ENCODE measurements at regions not wholly inside any gene's neighbourhood (a gene's known extent, or its start where the extent isn't known, plus 50 kb on each side); places are given as distances from the start of the nearest gene placed in this dataset.

DNA sequence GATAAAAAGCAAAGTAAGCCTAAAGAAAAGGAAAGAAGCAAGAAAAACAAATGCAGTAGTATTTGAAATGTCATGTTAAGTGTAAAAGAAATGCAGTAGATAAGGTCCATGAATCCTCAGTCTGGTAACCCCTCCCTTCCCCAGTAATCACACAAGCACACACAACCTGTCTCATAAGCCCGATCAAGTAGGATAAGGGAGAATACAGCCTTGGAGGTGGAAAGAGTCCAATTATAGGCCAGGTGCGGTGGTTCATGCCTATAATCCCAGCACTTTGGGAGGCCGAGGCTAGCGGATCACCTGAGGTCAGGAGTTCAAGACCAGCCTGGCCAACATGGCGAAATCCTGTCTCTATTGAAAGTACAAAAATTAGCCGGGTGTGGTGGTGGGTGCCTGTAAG, 117.9 kb downstream of the GADD45G start:
- no peak overlapping the region for H4K8ac ChIP-seq (ENCODE audit: low read depth, low read length)
- H3K23ac ChIP-seq (ENCODE audit: low read length), result no peak overlapping the region
- H3K36me3 ChIP-seq (ENCODE audit: control insufficient read depth in 1 of 2, insufficient read depth in 2 of 2, low read length in 2 of 2), result no peaks in the 10 kb centered on the region
- H3K9ac ChIP-seq (ENCODE audit: low read length), result no peak overlapping the region
- H3K4me1 ChIP-seq (ENCODE audit: control insufficient read depth in 1 of 2, insufficient read depth in 2 of 2, low read length in 2 of 2), result peaks cover 9 to 12% of the 10 kb centered on the region in 2 experiments
- no peak overlapping the region for H2BK120ac ChIP-seq (ENCODE audit: insufficient read depth, low read length, poor library complexity)
- H3K79me1 ChIP-seq (ENCODE audit: low read length), result peaks cover 9% of the 10 kb centered on the region
- no peak overlapping the region for H3K14ac ChIP-seq (ENCODE audit: low read length)
- no peak overlapping the region for H2AFZ ChIP-seq (ENCODE audit: insufficient read depth, low read length, poor library complexity)
- no peak overlapping the region for H3K4ac ChIP-seq (ENCODE audit: low read depth, low read length)
- no peak overlapping the region for H3K27ac ChIP-seq (ENCODE audit: low read depth, low read length)
- H3K4me3 ChIP-seq (ENCODE audit: low read depth, low read length), result no peak overlapping the region
- no peak overlapping the region for H2BK5ac ChIP-seq (ENCODE audit: low read depth, low read length, poor library complexity)
- H3K9me3 ChIP-seq (ENCODE audit: insufficient read depth, low read depth, low read length), result peaks cover 5% of the 10 kb centered on the region
- no peak overlapping the region for H2BK12ac ChIP-seq (ENCODE audit: low read length)
- no peak overlapping the region for H4K12ac ChIP-seq (ENCODE audit: low read depth, low read length)
- no peaks in the 10 kb centered on the region for H3K79me2 ChIP-seq (ENCODE audit: control insufficient read depth, insufficient read depth, low read length, poor library complexity)
- H4K91ac ChIP-seq (ENCODE audit: low read depth, low read length), result no peak overlapping the region
- H2AK5ac ChIP-seq (ENCODE audit: low read length), result no peak overlapping the region
- no CpG with 5 or more reads among the region's 6 CpGs for WGBS (ENCODE audit: extremely low coverage, insufficient coverage, insufficient read length)
- H3K4me2 ChIP-seq (ENCODE audit: low read length), result no peak overlapping the region
- H3K27me3 ChIP-seq (ENCODE audit: insufficient read depth, low read length), result no peaks in the 10 kb centered on the region
- H3K18ac ChIP-seq (ENCODE audit: low read length), result no peak overlapping the region
- no peak for DNase-seq

DNA sequence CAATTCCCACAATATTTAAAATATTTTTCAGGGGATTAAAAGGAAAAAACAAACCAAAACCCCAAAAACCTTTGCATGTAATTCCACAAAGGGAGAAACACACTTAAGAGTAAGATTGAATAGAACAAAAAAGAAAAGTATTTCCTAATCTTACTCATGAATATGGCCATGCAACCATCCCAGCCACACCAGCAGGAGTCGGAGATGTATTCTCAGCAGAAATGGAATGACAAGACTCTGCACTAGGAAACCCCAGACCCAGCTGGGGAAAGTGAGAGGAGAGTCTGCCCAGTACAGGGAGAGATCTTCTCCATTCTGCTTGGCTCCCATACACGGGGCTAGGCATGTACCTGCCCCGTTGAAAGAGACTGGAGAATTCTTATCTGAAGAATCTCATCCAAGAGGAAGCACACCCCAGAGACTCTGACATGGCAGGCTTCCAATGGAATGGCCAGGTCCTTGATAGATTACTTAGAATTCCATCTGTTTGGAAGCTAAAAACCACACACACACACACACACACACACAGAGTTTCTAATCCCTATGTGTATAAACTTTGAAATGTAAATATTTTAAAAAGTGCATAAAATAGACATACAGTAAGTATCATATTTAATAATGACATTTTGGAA, 118.8 kb downstream of the GADD45G start:
- Histone ChIP-seq H3K9ac (ENCODE audit: low read length) (no peak overlapping the region), H3K27ac (ENCODE audit: low read depth, low read length) (no peak overlapping the region), H2AFZ (ENCODE audit: insufficient read depth, low read length, poor library complexity) (no peak overlapping the region), H3K4me2 (ENCODE audit: low read length) (no peak overlapping the region), H3K4me3 (ENCODE audit: low read depth, low read length) (no peak overlapping the region), H2AK5ac (ENCODE audit: low read length) (no peak overlapping the region), H4K91ac (ENCODE audit: low read depth, low read length) (no peak overlapping the region), H4K12ac (ENCODE audit: low read depth, low read length) (no peak overlapping the region), H3K79me2 (ENCODE audit: control insufficient read depth, insufficient read depth, low read length, poor library complexity) (no peaks in the 10 kb centered on the region), H3K27me3 (ENCODE audit: insufficient read depth, low read length) (no peaks in the 10 kb centered on the region), H3K36me3 (ENCODE audit: control insufficient read depth in 1 of 2, insufficient read depth in 2 of 2, low read length in 2 of 2) (no peaks in the 10 kb centered on the region), H4K8ac (ENCODE audit: low read depth, low read length) (no peak overlapping the region), H3K18ac (ENCODE audit: low read length) (no peak overlapping the region), H3K79me1 (ENCODE audit: low read length) (peaks cover 7% of the 10 kb centered on the region), H3K9me3 (ENCODE audit: insufficient read depth, low read depth, low read length) (peaks cover 2% of the 10 kb centered on the region), H2BK12ac (ENCODE audit: low read length) (no peak overlapping the region), H3K4me1 (ENCODE audit: control insufficient read depth in 1 of 2, insufficient read depth in 2 of 2, low read length in 2 of 2) (peaks cover 5 to 9% of the 10 kb centered on the region in 2 experiments), H2BK5ac (ENCODE audit: low read depth, low read length, poor library complexity) (no peak overlapping the region), H3K14ac (ENCODE audit: low read length) (no peak overlapping the region), H3K23ac (ENCODE audit: low read length) (no peak overlapping the region), H3K4ac (ENCODE audit: low read depth, low read length) (no peak overlapping the region), H2BK120ac (ENCODE audit: insufficient read depth, low read length, poor library complexity) (no peak overlapping the region)
- DNase-seq, result no peak
- WGBS (ENCODE audit: extremely low coverage, insufficient coverage, insufficient read length), result no CpG with 5 or more reads among the region's 3 CpGs

GRCh38 chr9:89724659-89725058, 119.8 kb downstream of the GADD45G start:
- Histone ChIP-seq H2AFZ (ENCODE audit: insufficient read depth, low read length, poor library complexity) (no peak overlapping the region), H3K4me3 (ENCODE audit: low read depth, low read length) (no peak overlapping the region), H3K23ac (ENCODE audit: low read length) (no peak overlapping the region), H3K9ac (ENCODE audit: low read length) (no peak overlapping the region), H3K4ac (ENCODE audit: low read depth, low read length) (no peak overlapping the region), H2BK12ac (ENCODE audit: low read length) (no peak overlapping the region), H4K12ac (ENCODE audit: low read depth, low read length) (no peak overlapping the region), H3K36me3 (ENCODE audit: control insufficient read depth in 1 of 2, insufficient read depth in 2 of 2, low read length in 2 of 2) (no peaks in the 10 kb centered on the region), H3K27me3 (ENCODE audit: insufficient read depth, low read length) (no peaks in the 10 kb centered on the region), H2BK120ac (ENCODE audit: insufficient read depth, low read length, poor library complexity) (no peak overlapping the region), H3K9me3 (ENCODE audit: insufficient read depth, low read depth, low read length) (no peaks in the 10 kb centered on the region), H3K4me1 (ENCODE audit: control insufficient read depth in 1 of 2, insufficient read depth in 2 of 2, low read length in 2 of 2) (peaks cover 4 to 10% of the 10 kb centered on the region in 2 experiments), H3K14ac (ENCODE audit: low read length) (no peak overlapping the region), H3K27ac (ENCODE audit: low read depth, low read length) (no peak overlapping the region), H3K79me2 (ENCODE audit: control insufficient read depth, insufficient read depth, low read length, poor library complexity) (no peaks in the 10 kb centered on the region), H2BK5ac (ENCODE audit: low read depth, low read length, poor library complexity) (no peak overlapping the region), H3K18ac (ENCODE audit: low read length) (no peak overlapping the region), H4K91ac (ENCODE audit: low read depth, low read length) (no peak overlapping the region), H4K8ac (ENCODE audit: low read depth, low read length) (no peak overlapping the region), H3K4me2 (ENCODE audit: low read length) (no peak overlapping the region), H2AK5ac (ENCODE audit: low read length) (no peak overlapping the region), H3K79me1 (ENCODE audit: low read length) (peaks cover 9% of the 10 kb centered on the region)
- DNase-seq, result no peak
- WGBS (ENCODE audit: extremely low coverage, insufficient coverage, insufficient read length), result no CpG with 5 or more reads among the region's 4 CpGs

- peaks cover 3% of the 10 kb centered on the region for H3K9me3 ChIP-seq (ENCODE audit: insufficient read depth, low read depth, low read length)
- no peak overlapping the region for H3K27ac ChIP-seq (ENCODE audit: low read depth, low read length)
- H3K23ac ChIP-seq (ENCODE audit: low read length), result no peak overlapping the region
- H3K18ac ChIP-seq (ENCODE audit: low read length), result no peak overlapping the region
- no peaks in the 10 kb centered on the region for H3K36me3 ChIP-seq (ENCODE audit: control insufficient read depth in 1 of 2, insufficient read depth in 2 of 2, low read length in 2 of 2)
- H4K91ac ChIP-seq (ENCODE audit: low read depth, low read length), result no peak overlapping the region
- H2BK5ac ChIP-seq (ENCODE audit: low read depth, low read length, poor library complexity), result no peak overlapping the region
- no peaks in the 10 kb centered on the region for H3K79me2 ChIP-seq (ENCODE audit: control insufficient read depth, insufficient read depth, low read length, poor library complexity)
- H3K4me1 ChIP-seq (ENCODE audit: control insufficient read depth in 1 of 2, insufficient read depth in 2 of 2, low read length in 2 of 2), result peaks cover 4 to 10% of the 10 kb centered on the region in 2 experiments
- H3K14ac ChIP-seq (ENCODE audit: low read length), result no peak overlapping the region
- H3K9ac ChIP-seq (ENCODE audit: low read length), result no peak overlapping the region
- no peak for DNase-seq
- no peak overlapping the region for H2AFZ ChIP-seq (ENCODE audit: insufficient read depth, low read length, poor library complexity)
- no peak overlapping the region for H3K4me3 ChIP-seq (ENCODE audit: low read depth, low read length)
- H3K27me3 ChIP-seq (ENCODE audit: insufficient read depth, low read length), result no peaks in the 10 kb centered on the region
- H3K4me2 ChIP-seq (ENCODE audit: low read length), result no peak overlapping the region
- no peak overlapping the region for H2AK5ac ChIP-seq (ENCODE audit: low read length)
- no peak overlapping the region for H3K4ac ChIP-seq (ENCODE audit: low read depth, low read length)
- H3K79me1 ChIP-seq (ENCODE audit: low read length), result peaks cover 13% of the 10 kb centered on the region
- no peak overlapping the region for H2BK12ac ChIP-seq (ENCODE audit: low read length)
- no CpG with 5 or more reads among the region's 1 CpG for WGBS (ENCODE audit: extremely low coverage, insufficient coverage, insufficient read length)
- no peak overlapping the region for H4K8ac ChIP-seq (ENCODE audit: low read depth, low read length)
- no peak overlapping the region for H2BK120ac ChIP-seq (ENCODE audit: insufficient read depth, low read length, poor library complexity)
- no peak overlapping the region for H4K12ac ChIP-seq (ENCODE audit: low read depth, low read length)
Observed at GRCh38 chr9:89725271-89725670, 120.5 kb downstream of the GADD45G start.
